B cell (primary cell): ENCODE measurements at regions not wholly inside any gene's neighbourhood (a gene's known extent, or its start where the extent isn't known, plus 50 kb on each side); places are given as distances from the start of the nearest gene placed in this dataset.

Source experiments
- ATAC-seq: fragments of 200-7000 bp; cut with Tn5 transposase; one replicate; pipeline ENCODE4 v1.10.0; 2021; ENCODE audit warnings: low read depth, mild to moderate bottlenecking, moderate number of reproducible peaks, moderate library complexity
- CTCF ChIA-PET: fragments of 350-600 bp; sonication (Branson Sonifier 250); formaldehyde crosslinking; loops from one replicate; lab custom pipeline; 2021; ENCODE audit warnings: antibody characterized with exemption, inconsistent platforms; lab: Charles Lee
- POLR2A ChIA-PET: fragments of 350-600 bp; sonication (Branson Sonifier 250); formaldehyde crosslinking; loops from one replicate; lab custom pipeline; 2021; ENCODE audit warnings: antibody characterized with exemption; lab: Charles Lee
- DNase-seq: peaks from one replicate; pipeline ENCODE4 v3.0.0; 2013
- H2AFZ ChIP-seq: 2 replicates; pipeline ENCODE4 v1.6.1; 2012; ENCODE audit warnings: mild to moderate bottlenecking, low read depth, low read length; ENCODE audit not compliant: insufficient read depth, poor library complexity, severe bottlenecking
- H3K27ac ChIP-seq, 2 donors: 1 replicate in 1 of 2; 2 replicates in 1 of 2; pipeline ENCODE4 v1.5.1; 2012 to 2013; ENCODE audit warnings: low read length in 2 of 2, mild to moderate bottlenecking in 2 of 2, moderate library complexity in 1 of 2
- H3K27me3 ChIP-seq, 4 experiments: fragments of 200-600 bp in 1 of 4; sonication (generic) in 1 of 4; replicated peaks in 1 of 4; 1 replicate in 2 of 4; 2 replicates in 2 of 4; pipeline versions ENCODE4 v1.6.1 to v1.7.0; 2013 to 2016; ENCODE audit warnings: low read length in 3 of 4, mild to moderate bottlenecking in 2 of 4, mixed read lengths in 1 of 4, moderate library complexity in 1 of 4; ENCODE audit not compliant: insufficient read depth in 4 of 4, control insufficient read depth in 3 of 4; ENCODE audit errors: control extremely low read depth in 1 of 4
- H3K36me3 ChIP-seq, 2 experiments: replicated peaks in 1 of 2; 1 replicate in 1 of 2; 2 replicates in 1 of 2; pipeline versions ENCODE4 v1.6.1 to v1.7.1; 2013; ENCODE audit warnings: low read length in 1 of 2; ENCODE audit not compliant: insufficient read depth in 2 of 2, control insufficient read depth in 1 of 2; ENCODE audit errors: control extremely low read depth in 1 of 2, extremely low read depth in 1 of 2
- H3K4me1 ChIP-seq, 2 donors: fragments of 200-600 bp in 1 of 2; sonication (generic) in 1 of 2; 1 replicate in 1 of 2; 2 replicates in 1 of 2; pipeline versions ENCODE4 v1.5.1 to v1.6.1; 2013 to 2017; ENCODE audit warnings: low read length in 2 of 2; ENCODE audit not compliant: control insufficient read depth in 2 of 2, insufficient read depth in 2 of 2
- H3K4me2 ChIP-seq: replicated peaks from 2 replicates; pipeline ENCODE3; 2012; ENCODE audit warnings: mild to moderate bottlenecking, low read depth, low read length; ENCODE audit not compliant: poor library complexity, severe bottlenecking
- H3K4me3 ChIP-seq, 5 experiments: fragments of 200-600 bp in 1 of 5; sonication (generic) in 1 of 5; 1 replicate in 3 of 5; 2 replicates in 2 of 5; pipeline versions ENCODE4 v1.5.1 to v1.7.0; 2011 to 2016; ENCODE audit warnings: low read length in 4 of 5, mild to moderate bottlenecking in 4 of 5, low read depth in 2 of 5, control low read depth in 1 of 5, moderate library complexity in 1 of 5; ENCODE audit not compliant: insufficient read depth in 1 of 5; ENCODE audit errors: control extremely low read depth in 1 of 5, extremely low read depth in 1 of 5
- H3K79me2 ChIP-seq: fragments of 200-600 bp; sonication (generic); one replicate; pipeline ENCODE4 v1.6.0; 2016; ENCODE audit warnings: low read length; ENCODE audit not compliant: control insufficient read depth, insufficient read depth
- H3K9ac ChIP-seq: fragments of 200-600 bp; sonication (generic); 2 replicates; pipeline ENCODE4 v1.6.1; 2017; ENCODE audit warnings: mild to moderate bottlenecking, low read length, moderate library complexity
- H3K9me3 ChIP-seq, 3 donors: one replicate each; pipeline versions ENCODE4 v1.6.1 to v1.7.1; 2013; ENCODE audit warnings: low read length in 2 of 3; ENCODE audit not compliant: control insufficient read depth in 2 of 3, insufficient read depth in 1 of 3; ENCODE audit errors: control extremely low read depth in 1 of 3
- H4K20me1 ChIP-seq: 2 replicates; pipeline ENCODE4 v1.6.0; 2012; ENCODE audit warnings: mild to moderate bottlenecking, low read length; ENCODE audit not compliant: insufficient read depth, control insufficient read depth, poor library complexity, severe bottlenecking
- H3K27ac Mint-ChIP-seq: one replicate; pipeline ENCODE4 v1.8.0; 2021; ENCODE audit warnings: mixed read lengths
- H3K27me3 Mint-ChIP-seq: one replicate; pipeline ENCODE4 v1.8.0; 2021; ENCODE audit warnings: mixed read lengths
- H3K4me1 Mint-ChIP-seq: one replicate; pipeline ENCODE4 v1.8.0; 2021; ENCODE audit warnings: mixed read lengths
- H3K4me3 Mint-ChIP-seq: one replicate; pipeline ENCODE4 v1.8.0; 2021; ENCODE audit warnings: mixed read lengths
- H3K9me3 Mint-ChIP-seq: one replicate; pipeline ENCODE4 v1.8.0; 2022; ENCODE audit warnings: mixed read lengths; ENCODE audit not compliant: insufficient read depth
- CTCF ChIP-seq: fragments of 200-600 bp; IDR thresholded peaks from one replicate; pipeline ENCODE4 v1.8.0; 2022; ENCODE audit warnings: antibody characterized with exemption, mild to moderate bottlenecking
- EZH2 ChIP-seq: IDR thresholded peaks from 2 replicates; pipeline ENCODE4 v1.6.1; 2012; ENCODE audit warnings: borderline replicate concordance, low read depth, mild to moderate bottlenecking, moderate library complexity, low read length; ENCODE audit not compliant: insufficient read depth, poor library complexity, severe bottlenecking
- WGBS: methylation state at CpG from one replicate; pipeline ENCODE4 v1.1.5; 2013; ENCODE audit warnings: missing lambda C conversion rate; ENCODE audit not compliant: insufficient coverage; 5-methylcytosine and 5-hydroxymethylcytosine counted together
- intact Hi-C: fragments of 100-400 bp; cut with micrococcal nuclease; formaldehyde crosslinking; loops from one replicate; pipeline ENCODE4 v1.10.0; 2022

- DNase-seq (no peak), ATAC-seq (no peak)
- H3K4me3 ChIP-seq: no peak overlapping the region
- Mint-ChIP-seq H3K27ac (no peak overlapping the region), H3K4me3 (no peak overlapping the region), H3K9me3 (peaks cover 2% of the 10 kb centered on the region), H3K27me3 (no peaks in the 10 kb centered on the region), H3K4me1 (no peaks in the 10 kb centered on the region)
- no peaks in the 10 kb centered on the region for H4K20me1 ChIP-seq
- H3K9ac ChIP-seq: no peak overlapping the region
- POLR2A ChIA-PET: no interaction called here
- no peak overlapping the region for H3K4me2 ChIP-seq
- H3K4me1 ChIP-seq: no peaks in the 10 kb centered on the region
- TF ChIP-seq EZH2: no peak
- no peak for TF ChIP-seq CTCF
- intact Hi-C loops: no loop called here
- no peaks in the 10 kb centered on the region for H3K27me3 ChIP-seq
- H3K79me2 ChIP-seq: no peaks in the 10 kb centered on the region
- peaks cover 0 to 3% (median 0%) of the 10 kb centered on the region in 3 donors for H3K9me3 ChIP-seq
- H3K36me3 ChIP-seq: no peaks in the 10 kb centered on the region
- no peak overlapping the region for H3K27ac ChIP-seq
- H2AFZ ChIP-seq: no peak overlapping the region
- 43% methylated on average over 4 of the region's 5 CpGs for WGBS
- CTCF ChIA-PET: no interaction called here
These were observed 156.6 kb downstream of the OTOR start for GRCh38 chr20:16904751-16905150.

- no CpG with 5 or more reads among the region's 1 CpG for WGBS
- no peak overlapping the region for H3K4me3 ChIP-seq
- TF ChIP-seq CTCF (no peak), EZH2 (no peak)
These were observed 166.1 kb downstream of the OTOR start for GRCh38 chr20:16914277-16914676.

More at GRCh38 chr20:16914277-16914676, 166.1 kb downstream of the OTOR start:
- DNase-seq: no peak
- H3K27ac ChIP-seq: no peak overlapping the region
- Mint-ChIP-seq H3K4me3 (no peak overlapping the region), H3K27me3 (no peaks in the 10 kb centered on the region), H3K4me1 (no peaks in the 10 kb centered on the region), H3K9me3 (no peaks in the 10 kb centered on the region), H3K27ac (no peak overlapping the region)
- POLR2A ChIA-PET: no interaction called here
- CTCF ChIA-PET: no interaction called here
- no peak for ATAC-seq
- no peaks in the 10 kb centered on the region for H3K79me2 ChIP-seq
- H4K20me1 ChIP-seq: no peaks in the 10 kb centered on the region
- H3K4me2 ChIP-seq: no peak overlapping the region
- H3K27me3 ChIP-seq: no peaks in the 10 kb centered on the region
- no peaks in the 10 kb centered on the region for H3K4me1 ChIP-seq
- peaks cover 0 to 18% (median 0%) of the 10 kb centered on the region in 3 donors for H3K9me3 ChIP-seq
- intact Hi-C loops: no loop called here
- H3K9ac ChIP-seq: no peak overlapping the region
- no peaks in the 10 kb centered on the region for H3K36me3 ChIP-seq
- no peak overlapping the region for H2AFZ ChIP-seq
